NCI-H1105 (cell line): ENCODE measurements at regions not wholly inside any gene's neighbourhood (a gene's known extent, or its start where the extent isn't known, plus 50 kb on each side); places are given as distances from the start of the nearest gene placed in this dataset.
A peak's percentile ranks its signal among the peaks of the same experiment; 100 is the strongest.

ENCODE experiments used
- DNase-seq: peaks from one replicate; lab custom pipeline; 2025; lab: John Stamatoyannopoulos, UW

DNA sequence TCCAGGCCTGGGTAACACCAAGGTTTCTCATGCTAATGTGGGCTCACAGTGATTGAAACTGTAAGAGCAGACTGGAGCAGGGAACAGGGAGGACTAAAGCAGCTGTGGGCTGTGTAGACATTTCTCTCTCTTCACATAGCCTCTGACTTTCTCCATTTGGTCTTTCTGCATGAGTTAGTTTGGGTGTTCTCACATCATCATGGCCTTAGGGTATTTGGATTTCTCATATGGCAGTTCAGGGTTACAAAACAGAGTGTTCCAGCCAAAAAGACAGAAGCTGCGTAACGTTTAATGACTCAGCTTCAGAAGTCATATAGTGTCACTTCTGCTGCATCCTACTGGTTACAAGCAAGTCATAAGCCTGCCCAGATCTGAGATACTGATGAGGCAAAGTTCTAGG lies 52.0 kb upstream of the OSBPL8 start:
- no peak for DNase-seq

DNA sequence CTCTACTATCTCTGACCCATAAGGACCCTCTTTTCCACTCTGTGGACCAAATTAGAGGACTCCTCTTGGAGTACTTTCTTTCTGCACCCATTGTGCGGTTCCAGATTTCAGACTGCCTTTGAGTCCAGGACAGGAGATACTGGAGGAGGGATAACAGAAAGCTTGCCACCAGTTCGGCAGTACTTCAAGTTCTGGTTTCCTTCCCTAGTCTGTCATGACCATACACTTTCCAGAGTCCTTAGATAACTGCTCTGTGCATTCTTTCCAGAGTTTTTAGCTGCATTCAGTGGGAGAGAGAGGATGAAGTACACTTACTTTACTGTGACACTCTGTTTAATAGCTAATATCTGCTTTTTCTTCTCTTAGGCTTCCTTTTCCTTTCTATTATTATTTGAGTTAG lies 54.8 kb upstream of the OSBPL8 start:
- DNase-seq: no peak

DNA sequence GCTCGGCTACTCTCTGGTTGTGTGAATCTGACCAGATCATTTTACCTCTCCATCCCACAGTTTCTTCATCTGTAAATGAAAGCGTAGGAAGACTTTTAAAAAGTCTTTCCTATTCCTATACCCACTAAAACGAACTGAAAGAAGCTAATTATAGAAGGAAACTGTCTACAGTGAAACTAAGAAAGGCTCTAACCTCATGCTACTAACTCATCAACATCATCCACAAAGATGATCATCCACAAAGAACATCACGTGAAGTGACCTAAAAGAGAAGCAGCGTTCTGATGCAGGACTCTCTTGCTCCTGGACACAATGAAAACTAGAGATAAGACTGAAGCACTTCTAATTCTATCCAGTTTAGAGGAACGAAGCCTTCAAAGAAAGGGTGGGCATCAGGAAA lies 58.5 kb upstream of the OSBPL8 start:
- DNase-seq: no peak

- DNase-seq: peak; percentile 79
Measured at GRCh38 chr12:76621582-76622024, 62.0 kb upstream of the OSBPL8 start.

- DNase-seq: no peak
Measured at GRCh38 chr12:76622351-76622750, 62.8 kb upstream of the OSBPL8 start.

- DNase-seq: no peak
Measured at GRCh38 chr12:76622915-76623314, 63.3 kb upstream of the OSBPL8 start.

DNA sequence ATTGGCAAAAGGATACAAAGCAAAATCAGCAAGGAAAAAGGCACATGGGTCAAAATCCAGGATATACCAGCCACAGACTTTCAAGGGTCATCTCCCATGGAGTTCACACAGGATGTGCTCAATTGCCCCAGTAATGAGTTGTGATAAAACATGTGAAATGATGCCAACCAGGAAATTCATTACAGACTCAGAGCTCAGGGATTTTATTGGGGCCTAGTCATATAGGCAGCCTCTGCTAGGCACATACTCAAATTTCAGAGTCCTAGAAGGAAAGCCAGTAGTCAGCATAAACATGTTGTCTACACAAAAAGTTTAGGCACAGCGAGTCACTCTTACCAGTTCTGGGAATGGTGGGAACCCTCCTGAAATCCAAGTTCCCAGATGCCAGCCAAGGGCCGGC lies 64.4 kb upstream of the OSBPL8 start:
- DNase-seq: no peak

GRCh38 chr12:76627346-76628135 lies 68.0 kb upstream of the OSBPL8 start:
- DNase-seq: no peak

GRCh38 chr12:76628745-76629144 lies 69.2 kb upstream of the OSBPL8 start:
- no peak for DNase-seq

DNA sequence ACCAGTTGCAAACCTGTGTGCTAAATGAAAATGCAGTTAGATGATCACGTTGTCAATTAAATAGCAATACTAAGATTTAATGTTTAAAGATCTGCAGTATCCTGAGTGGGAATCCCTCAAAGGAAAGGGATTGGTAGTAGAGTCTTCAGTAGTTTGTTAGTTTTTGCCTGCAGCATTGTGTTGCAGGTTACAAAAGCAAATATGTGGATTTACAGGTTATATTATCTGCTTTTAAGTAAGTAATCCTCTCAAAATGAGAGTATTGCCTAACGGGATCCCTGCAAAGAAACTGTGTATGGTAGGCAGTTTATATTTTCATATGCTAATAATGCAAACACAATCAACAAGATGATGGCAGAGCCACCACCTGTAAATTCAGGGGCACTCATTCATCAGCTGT lies 72.2 kb upstream of the OSBPL8 start:
- no peak for DNase-seq

GRCh38 chr12:76633415-76633814 lies 73.8 kb upstream of the OSBPL8 start:
- no peak for DNase-seq

DNA sequence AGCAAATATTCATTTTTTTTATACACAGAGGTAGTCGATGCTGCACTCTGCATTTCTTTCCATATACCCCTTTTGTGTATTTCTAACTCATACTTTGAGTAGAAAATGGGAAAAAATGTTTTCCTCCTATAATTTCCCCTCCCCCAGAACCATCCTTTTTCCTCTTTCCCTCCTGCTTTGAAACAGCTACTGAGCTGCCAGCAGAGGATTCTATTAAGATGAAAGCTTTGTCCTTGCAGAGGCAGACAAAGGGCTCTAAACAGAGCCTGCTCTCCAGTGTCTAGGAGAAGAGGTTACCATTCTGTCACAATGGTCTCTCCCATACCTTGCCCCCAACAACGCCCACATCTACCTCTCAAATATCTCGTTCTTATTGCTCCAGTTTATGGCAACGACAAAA lies 74.6 kb upstream of the OSBPL8 start:
- DNase-seq: no peak

- no peak for DNase-seq
Measured at GRCh38 chr12:76636121-76636692, 76.6 kb upstream of the OSBPL8 start.

- no peak for DNase-seq
Measured at GRCh38 chr12:76637807-76638206, 78.2 kb upstream of the OSBPL8 start.

GRCh38 chr12:76639646-76640045 lies 80.1 kb upstream of the OSBPL8 start:
- DNase-seq: no peak

GRCh38 chr12:76641073-76641472 lies 81.5 kb upstream of the OSBPL8 start:
- no peak for DNase-seq

DNA sequence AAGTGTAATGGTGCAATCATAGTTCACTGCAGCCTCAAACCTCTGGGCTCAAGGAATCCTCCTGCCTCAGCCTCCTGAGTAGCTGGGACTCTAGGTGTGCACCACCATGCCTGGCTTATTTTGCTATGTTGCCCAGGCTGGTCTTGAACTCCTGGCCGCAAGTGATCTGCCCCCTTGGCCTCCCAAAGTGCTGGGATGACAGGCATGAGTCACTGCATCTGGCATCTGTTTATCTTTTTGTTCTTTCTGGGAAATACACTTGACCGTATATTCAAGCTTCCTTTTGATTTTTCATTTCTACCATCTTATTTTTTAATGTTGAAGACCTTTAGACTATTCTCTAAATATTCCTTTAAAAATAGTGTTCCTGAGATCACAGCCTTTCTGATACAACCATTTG lies 82.4 kb upstream of the OSBPL8 start:
- DNase-seq: no peak

- DNase-seq: no peak
Measured at GRCh38 chr12:76643438-76643837, 83.9 kb upstream of the OSBPL8 start.

DNA sequence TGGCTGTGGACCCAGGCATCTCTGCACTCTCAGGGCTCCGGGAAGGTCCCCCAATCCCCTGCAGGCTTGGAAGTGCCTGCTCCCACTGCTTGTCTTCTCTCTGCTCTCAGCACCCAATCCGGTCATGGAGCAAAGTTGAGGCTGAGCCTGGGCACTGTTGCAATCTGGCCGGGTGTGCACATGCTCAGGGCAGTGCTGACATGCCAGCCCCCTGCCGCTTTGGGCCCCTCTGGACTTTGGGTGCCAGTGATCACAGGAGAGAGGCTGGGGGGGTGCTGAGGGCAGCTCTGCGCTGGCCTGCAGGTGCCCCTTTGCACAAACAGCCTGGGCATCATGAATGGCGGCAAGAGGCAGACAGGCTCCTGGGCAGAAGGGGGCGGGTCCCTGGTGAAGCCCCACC lies 85.4 kb upstream of the OSBPL8 start:
- no peak for DNase-seq

DNA sequence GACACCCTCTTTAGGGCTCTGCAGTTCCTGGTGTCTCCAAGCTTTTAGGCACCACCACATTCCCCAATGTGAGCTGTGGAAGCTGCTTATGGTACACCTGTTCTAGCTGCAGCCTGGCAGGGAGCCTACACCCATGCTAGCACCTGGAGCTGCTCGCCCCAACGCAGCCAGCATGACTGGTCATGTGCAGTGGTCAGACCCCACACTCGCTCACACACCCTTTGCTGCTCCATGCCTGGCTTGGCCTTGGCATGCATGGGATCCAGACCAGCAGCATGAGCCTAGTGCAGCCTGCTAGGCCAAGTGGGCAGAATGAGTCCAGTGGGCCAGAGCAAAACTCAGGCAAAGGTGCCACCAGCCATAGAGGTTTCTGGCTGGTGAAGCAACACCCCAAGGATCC lies 86.4 kb upstream of the OSBPL8 start:
- DNase-seq: no peak

DNA sequence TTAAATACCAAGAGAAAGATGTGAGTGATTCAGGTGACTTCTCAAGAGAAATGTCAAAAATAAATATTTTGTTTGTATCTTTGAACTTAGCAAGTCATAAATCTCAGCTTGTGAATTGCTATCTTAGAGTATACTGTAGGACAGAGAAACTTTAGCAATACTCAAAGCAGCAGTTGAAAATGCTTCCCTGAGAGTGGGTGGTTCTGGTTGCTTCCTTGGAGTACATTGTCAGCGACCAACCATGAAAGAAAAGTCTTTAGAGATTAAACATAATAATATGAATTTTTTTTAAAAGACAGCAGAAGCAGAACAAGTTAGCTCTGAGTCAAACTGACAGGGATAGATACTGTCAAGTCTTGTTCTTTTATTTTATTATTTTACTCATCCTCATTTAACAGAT lies 86.8 kb upstream of the OSBPL8 start:
- no peak for DNase-seq

DNA sequence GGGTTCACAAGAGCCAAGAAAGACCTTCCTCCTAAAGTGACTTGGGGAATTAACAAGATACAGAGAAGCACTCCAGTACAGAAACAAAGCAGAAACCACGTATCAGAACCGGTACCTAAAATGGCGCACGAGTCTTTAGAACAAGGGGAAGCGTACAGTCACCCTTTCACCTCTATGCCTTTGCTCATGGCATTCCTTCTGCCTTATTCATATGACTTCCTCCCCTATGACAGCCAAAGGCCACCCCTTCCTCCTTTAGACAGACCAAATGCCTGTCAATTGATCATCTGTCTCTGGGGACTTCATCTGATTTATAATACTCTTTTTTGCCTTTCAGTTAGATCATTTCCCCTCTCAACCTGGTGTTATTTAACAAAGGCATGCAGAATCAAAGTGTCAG lies 89.5 kb upstream of the OSBPL8 start:
- no peak for DNase-seq

DNA sequence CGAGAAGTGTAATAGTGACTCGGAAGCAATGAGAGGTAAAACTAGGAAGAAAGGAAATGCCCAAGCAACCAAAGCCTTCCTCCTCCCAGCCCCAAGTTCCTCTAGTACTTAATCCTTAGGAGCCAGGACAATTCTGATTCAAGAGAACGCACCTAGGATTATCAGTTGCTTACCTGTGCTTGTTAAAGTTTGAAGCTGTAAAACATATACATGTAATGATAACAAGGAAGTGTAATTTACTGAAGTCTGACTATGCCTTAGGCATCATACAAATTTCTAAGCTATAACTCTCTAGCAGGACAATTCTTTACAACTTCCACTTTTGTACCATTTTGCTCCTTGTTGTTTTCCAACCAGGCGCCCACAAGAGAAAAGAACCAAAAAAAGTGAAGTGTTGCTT lies 92.8 kb upstream of the OSBPL8 start:
- DNase-seq: no peak

DNA sequence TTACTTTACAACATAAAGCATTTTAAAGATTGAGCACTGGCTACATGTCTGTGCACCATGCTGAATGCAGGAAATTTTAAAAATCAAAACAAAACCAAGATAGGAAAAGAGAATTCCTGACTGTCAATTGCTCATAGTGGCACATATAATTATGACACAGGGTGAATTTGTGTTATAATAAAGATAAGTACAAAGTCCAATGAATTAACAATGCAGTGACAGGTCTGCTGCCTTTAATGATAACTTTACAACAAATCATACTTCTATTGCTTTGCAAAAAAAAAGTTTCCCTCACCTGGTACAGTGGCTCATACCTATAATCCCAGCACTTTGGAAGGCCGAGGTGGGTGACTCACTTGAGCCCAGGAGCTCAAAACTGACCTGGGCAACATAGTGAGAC lies 93.8 kb upstream of the OSBPL8 start:
- no peak for DNase-seq
